ENCODE measurements at regions not wholly inside any gene's neighbourhood (a gene's known extent, or its start where the extent isn't known, plus 50 kb on each side); places are given as distances from the start of the nearest gene placed in this dataset.

DNA sequence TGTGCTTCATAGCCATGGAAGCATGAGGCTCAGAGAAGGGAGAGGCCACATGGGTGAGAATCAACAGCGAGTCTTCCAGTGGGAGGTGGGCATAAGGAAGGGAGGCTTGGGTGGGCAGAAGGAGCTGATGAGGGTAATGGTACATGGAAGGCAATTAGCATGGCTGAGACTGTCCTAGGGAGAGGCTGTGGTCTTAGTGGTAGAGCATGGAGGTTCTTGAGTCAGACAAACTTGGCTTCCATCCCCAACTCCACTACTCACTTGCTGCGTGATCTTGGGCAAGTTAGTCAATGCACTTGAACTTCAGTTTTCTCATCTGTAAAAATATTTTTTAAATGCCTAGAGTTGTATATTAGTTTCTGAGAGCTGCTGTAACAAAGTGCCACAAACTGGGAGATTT lies 227.2 kb upstream of the E2F8 start:
- H3K79me2 ChIP-seq = no peaks in the 10 kb centered on the region
- peaks cover 3% of the 10 kb centered on the region for H3K27me3 ChIP-seq
- no peak overlapping the region for H2AFZ ChIP-seq
- no peaks in the 10 kb centered on the region for H3K9me3 ChIP-seq (ENCODE audit: low read depth)
- no peaks in the 10 kb centered on the region for H4K20me1 ChIP-seq (ENCODE audit: insufficient read depth, poor library complexity, severe bottlenecking)
- no peaks in the 10 kb centered on the region for H3K9me2 ChIP-seq (replicated peaks; ENCODE audit: insufficient read depth)
- H3K4me1 ChIP-seq (ENCODE audit: insufficient read depth) = no peaks in the 10 kb centered on the region
- TF ChIP-seq EZH2 (IDR thresholded peaks at IDR 0.05; ENCODE audit: borderline replicate concordance) = no peak
- TF ChIP-seq EZH2phosphoT487 (IDR thresholded peaks at IDR 0.05; ENCODE audit: low read depth, severe bottlenecking, unreplicated experiment) = no peak
- TF ChIP-seq, protein P1, sequence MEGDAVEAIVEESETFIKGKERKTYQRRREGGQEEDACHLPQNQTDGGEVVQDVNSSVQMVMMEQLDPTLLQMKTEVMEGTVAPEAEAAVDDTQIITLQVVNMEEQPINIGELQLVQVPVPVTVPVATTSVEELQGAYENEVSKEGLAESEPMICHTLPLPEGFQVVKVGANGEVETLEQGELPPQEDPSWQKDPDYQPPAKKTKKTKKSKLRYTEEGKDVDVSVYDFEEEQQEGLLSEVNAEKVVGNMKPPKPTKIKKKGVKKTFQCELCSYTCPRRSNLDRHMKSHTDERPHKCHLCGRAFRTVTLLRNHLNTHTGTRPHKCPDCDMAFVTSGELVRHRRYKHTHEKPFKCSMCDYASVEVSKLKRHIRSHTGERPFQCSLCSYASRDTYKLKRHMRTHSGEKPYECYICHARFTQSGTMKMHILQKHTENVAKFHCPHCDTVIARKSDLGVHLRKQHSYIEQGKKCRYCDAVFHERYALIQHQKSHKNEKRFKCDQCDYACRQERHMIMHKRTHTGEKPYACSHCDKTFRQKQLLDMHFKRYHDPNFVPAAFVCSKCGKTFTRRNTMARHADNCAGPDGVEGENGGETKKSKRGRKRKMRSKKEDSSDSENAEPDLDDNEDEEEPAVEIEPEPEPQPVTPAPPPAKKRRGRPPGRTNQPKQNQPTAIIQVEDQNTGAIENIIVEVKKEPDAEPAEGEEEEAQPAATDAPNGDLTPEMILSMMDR (IDR thresholded peaks at IDR 0.05; ENCODE audit: poor library complexity) = no peak
- no peak overlapping the region for H3K4me3 ChIP-seq
- 92% methylated on average over 2 of the region's 2 CpGs for WGBS (ENCODE audit: low lambda C conversion rate, missing lambda C conversion rate)
- DNase-seq (ENCODE audit: low spot score) = no peak
- H3K27ac ChIP-seq = no peak overlapping the region
- no peak overlapping the region for H3K4me2 ChIP-seq
- H3K36me3 ChIP-seq (replicated peaks; ENCODE audit: insufficient read depth, low read depth) = no peaks in the 10 kb centered on the region

- H3K4me3 ChIP-seq = no peak overlapping the region
- H3K4me1 ChIP-seq (ENCODE audit: insufficient read depth) = no peaks in the 10 kb centered on the region
- no peak overlapping the region for H2AFZ ChIP-seq
- H3K27me3 ChIP-seq = peaks cover 3% of the 10 kb centered on the region
- H3K36me3 ChIP-seq (replicated peaks; ENCODE audit: insufficient read depth, low read depth) = no peaks in the 10 kb centered on the region
- no peak overlapping the region for H3K4me2 ChIP-seq
- no peaks in the 10 kb centered on the region for H3K9me3 ChIP-seq (ENCODE audit: low read depth)
- H4K20me1 ChIP-seq (ENCODE audit: insufficient read depth, poor library complexity, severe bottlenecking) = no peaks in the 10 kb centered on the region
- no peak overlapping the region for H3K27ac ChIP-seq
- TF ChIP-seq EZH2phosphoT487 (IDR thresholded peaks at IDR 0.05; ENCODE audit: low read depth, severe bottlenecking, unreplicated experiment) = no peak
- TF ChIP-seq, protein P1 (IDR thresholded peaks at IDR 0.05; ENCODE audit: poor library complexity) = no peak
- TF ChIP-seq EZH2 (IDR thresholded peaks at IDR 0.05; ENCODE audit: borderline replicate concordance) = no peak
- no peaks in the 10 kb centered on the region for H3K9me2 ChIP-seq (replicated peaks; ENCODE audit: insufficient read depth)
- DNase-seq (ENCODE audit: low spot score) = no peak
- WGBS (ENCODE audit: low lambda C conversion rate, missing lambda C conversion rate) = 90% methylated on average over 7 of the region's 7 CpGs
- no peaks in the 10 kb centered on the region for H3K79me2 ChIP-seq
Measured at GRCh38 chr11:19466314-19466713, 225.6 kb upstream of the E2F8 start.

- 77% methylated on average over 7 of the region's 7 CpGs for WGBS (ENCODE audit: low lambda C conversion rate, missing lambda C conversion rate)
- H3K9me2 ChIP-seq (replicated peaks; ENCODE audit: insufficient read depth) = no peaks in the 10 kb centered on the region
- H3K27ac ChIP-seq = no peak overlapping the region
- no peak overlapping the region for H3K4me2 ChIP-seq
- no peak overlapping the region for H3K4me3 ChIP-seq
- no peak for DNase-seq (ENCODE audit: low spot score)
- H3K79me2 ChIP-seq = no peaks in the 10 kb centered on the region
- H3K27me3 ChIP-seq = no peaks in the 10 kb centered on the region
- no peaks in the 10 kb centered on the region for H3K36me3 ChIP-seq (replicated peaks; ENCODE audit: insufficient read depth, low read depth)
- no peaks in the 10 kb centered on the region for H4K20me1 ChIP-seq (ENCODE audit: insufficient read depth, poor library complexity, severe bottlenecking)
- no peaks in the 10 kb centered on the region for H3K9me3 ChIP-seq (ENCODE audit: low read depth)
- no peaks in the 10 kb centered on the region for H3K4me1 ChIP-seq (ENCODE audit: insufficient read depth)
- no peak overlapping the region for H2AFZ ChIP-seq
- TF ChIP-seq EZH2 (IDR thresholded peaks at IDR 0.05; ENCODE audit: borderline replicate concordance) (no peak), EZH2phosphoT487 (IDR thresholded peaks at IDR 0.05; ENCODE audit: low read depth, severe bottlenecking, unreplicated experiment) (no peak)
- TF ChIP-seq, protein P1 (IDR thresholded peaks at IDR 0.05; ENCODE audit: poor library complexity) = no peak
Measured at GRCh38 chr11:19463976-19464375, 223.2 kb upstream of the E2F8 start.
